K562 (cell line): ENCODE measurements at regions not wholly inside any gene's neighbourhood (a gene's known extent, or its start where the extent isn't known, plus 50 kb on each side); places are given as distances from the start of the nearest gene placed in this dataset.

Experiments
- ADNP ChIP-seq: fragments of 200-800 bp; sonication (Bioruptor generic); IDR thresholded peaks from 2 replicates; pipeline ENCODE4 v1.6.1; 2016; ENCODE audit warnings: missing genetic modification characterization, missing compliant biosample characterization
- HNRNPH1 ChIP-seq: fragments of 200-400 bp; formaldehyde crosslinking; optimal IDR thresholded peaks from 2 replicates; pipeline ENCODE3; 2017; ENCODE audit warnings: low read depth, mild to moderate bottlenecking, low read length, moderate library complexity
- ILF3 ChIP-seq: fragments of 450-650 bp; IDR thresholded peaks from 2 replicates; pipeline ENCODE4 v1.6.1; 2018; ENCODE audit warnings: antibody characterized with exemption, mild to moderate bottlenecking, moderate library complexity, borderline replicate concordance
- TAF9B ChIP-seq: fragments of 450-650 bp; IDR thresholded peaks from 2 replicates; pipeline ENCODE4 v1.6.1; 2018; ENCODE audit warnings: mild to moderate bottlenecking; ENCODE audit not compliant: partially characterized antibody
- ZNF121 ChIP-seq: sonication (generic); formaldehyde crosslinking; conservative IDR thresholded peaks from 2 replicates; pipeline ENCODE4 v1.8.0; 2022; ENCODE audit warnings: missing genetic modification reagents
- TF ChIP-seq, protein P1 (sequence below): fragments of 450-650 bp; IDR thresholded peaks from 2 replicates; pipeline ENCODE4 v1.6.1; 2017; ENCODE audit warnings: mild to moderate bottlenecking, moderate library complexity
- TF ChIP-seq, protein P2 (sequence below): fragments of 250-450 bp; sonication (Bioruptor Pico); IDR thresholded peaks from 2 replicates; pipeline ENCODE4 v1.4.0; 2020; ENCODE audit warnings: mild to moderate bottlenecking, moderate library complexity, borderline replicate concordance
- TF ChIP-seq, protein P3 (sequence below): IDR thresholded peaks from 2 replicates; pipeline ENCODE4 v1.6.1; 2011; ENCODE audit not compliant: insufficient read length; ENCODE audit errors: extremely low read depth

DNA sequence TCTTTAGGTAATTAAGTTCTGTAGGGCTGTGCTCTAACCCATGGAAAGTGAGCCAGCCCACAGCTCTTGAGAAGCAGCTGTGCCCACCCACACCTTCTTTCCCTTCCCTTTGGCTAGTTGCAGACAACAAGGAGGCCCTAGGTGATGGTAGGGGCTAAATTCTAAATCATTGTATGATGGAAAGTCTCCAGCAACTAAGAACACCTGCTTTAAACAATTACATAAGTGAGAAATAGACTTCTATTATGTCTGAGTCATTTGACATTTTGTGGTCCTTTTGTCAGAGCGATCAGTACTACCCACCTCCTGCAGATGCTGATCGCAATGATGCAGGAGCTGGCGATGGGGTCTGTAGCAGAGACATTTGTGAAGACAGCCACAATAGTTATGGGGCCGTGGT lies 79.6 kb downstream of the TEX51 start (continued):
- TF ChIP-seq, protein P1, sequence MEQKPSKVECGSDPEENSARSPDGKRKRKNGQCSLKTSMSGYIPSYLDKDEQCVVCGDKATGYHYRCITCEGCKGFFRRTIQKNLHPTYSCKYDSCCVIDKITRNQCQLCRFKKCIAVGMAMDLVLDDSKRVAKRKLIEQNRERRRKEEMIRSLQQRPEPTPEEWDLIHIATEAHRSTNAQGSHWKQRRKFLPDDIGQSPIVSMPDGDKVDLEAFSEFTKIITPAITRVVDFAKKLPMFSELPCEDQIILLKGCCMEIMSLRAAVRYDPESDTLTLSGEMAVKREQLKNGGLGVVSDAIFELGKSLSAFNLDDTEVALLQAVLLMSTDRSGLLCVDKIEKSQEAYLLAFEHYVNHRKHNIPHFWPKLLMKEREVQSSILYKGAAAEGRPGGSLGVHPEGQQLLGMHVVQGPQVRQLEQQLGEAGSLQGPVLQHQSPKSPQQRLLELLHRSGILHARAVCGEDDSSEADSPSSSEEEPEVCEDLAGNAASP: no peak
- TF ChIP-seq, protein P2, sequence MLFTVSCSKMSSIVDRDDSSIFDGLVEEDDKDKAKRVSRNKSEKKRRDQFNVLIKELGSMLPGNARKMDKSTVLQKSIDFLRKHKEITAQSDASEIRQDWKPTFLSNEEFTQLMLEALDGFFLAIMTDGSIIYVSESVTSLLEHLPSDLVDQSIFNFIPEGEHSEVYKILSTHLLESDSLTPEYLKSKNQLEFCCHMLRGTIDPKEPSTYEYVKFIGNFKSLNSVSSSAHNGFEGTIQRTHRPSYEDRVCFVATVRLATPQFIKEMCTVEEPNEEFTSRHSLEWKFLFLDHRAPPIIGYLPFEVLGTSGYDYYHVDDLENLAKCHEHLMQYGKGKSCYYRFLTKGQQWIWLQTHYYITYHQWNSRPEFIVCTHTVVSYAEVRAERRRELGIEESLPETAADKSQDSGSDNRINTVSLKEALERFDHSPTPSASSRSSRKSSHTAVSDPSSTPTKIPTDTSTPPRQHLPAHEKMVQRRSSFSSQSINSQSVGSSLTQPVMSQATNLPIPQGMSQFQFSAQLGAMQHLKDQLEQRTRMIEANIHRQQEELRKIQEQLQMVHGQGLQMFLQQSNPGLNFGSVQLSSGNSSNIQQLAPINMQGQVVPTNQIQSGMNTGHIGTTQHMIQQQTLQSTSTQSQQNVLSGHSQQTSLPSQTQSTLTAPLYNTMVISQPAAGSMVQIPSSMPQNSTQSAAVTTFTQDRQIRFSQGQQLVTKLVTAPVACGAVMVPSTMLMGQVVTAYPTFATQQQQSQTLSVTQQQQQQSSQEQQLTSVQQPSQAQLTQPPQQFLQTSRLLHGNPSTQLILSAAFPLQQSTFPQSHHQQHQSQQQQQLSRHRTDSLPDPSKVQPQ (CRISPR knock-in tag): no peak
- TF ChIP-seq HNRNPH1 (no peak), ILF3 (no peak), ZNF121 (no peak), TAF9B (no peak), ADNP (tag) (no peak)
- TF ChIP-seq, protein P3, sequence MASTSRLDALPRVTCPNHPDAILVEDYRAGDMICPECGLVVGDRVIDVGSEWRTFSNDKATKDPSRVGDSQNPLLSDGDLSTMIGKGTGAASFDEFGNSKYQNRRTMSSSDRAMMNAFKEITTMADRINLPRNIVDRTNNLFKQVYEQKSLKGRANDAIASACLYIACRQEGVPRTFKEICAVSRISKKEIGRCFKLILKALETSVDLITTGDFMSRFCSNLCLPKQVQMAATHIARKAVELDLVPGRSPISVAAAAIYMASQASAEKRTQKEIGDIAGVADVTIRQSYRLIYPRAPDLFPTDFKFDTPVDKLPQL: no peak
